ENCODE measurements at regions not wholly inside any gene's neighbourhood (a gene's known extent, or its start where the extent isn't known, plus 50 kb on each side); places are given as distances from the start of the nearest gene placed in this dataset.

GRCh38 chr18:45231617-45232016 is 383.7 kb upstream of the SLC14A2 start:
- no peak for DNase-seq

- DNase-seq: no peak
These were observed 383.2 kb upstream of the SLC14A2 start for GRCh38 chr18:45232061-45232460.

- no peak for DNase-seq
These were observed 378.6 kb upstream of the SLC14A2 start for GRCh38 chr18:45236676-45237075.

DNA sequence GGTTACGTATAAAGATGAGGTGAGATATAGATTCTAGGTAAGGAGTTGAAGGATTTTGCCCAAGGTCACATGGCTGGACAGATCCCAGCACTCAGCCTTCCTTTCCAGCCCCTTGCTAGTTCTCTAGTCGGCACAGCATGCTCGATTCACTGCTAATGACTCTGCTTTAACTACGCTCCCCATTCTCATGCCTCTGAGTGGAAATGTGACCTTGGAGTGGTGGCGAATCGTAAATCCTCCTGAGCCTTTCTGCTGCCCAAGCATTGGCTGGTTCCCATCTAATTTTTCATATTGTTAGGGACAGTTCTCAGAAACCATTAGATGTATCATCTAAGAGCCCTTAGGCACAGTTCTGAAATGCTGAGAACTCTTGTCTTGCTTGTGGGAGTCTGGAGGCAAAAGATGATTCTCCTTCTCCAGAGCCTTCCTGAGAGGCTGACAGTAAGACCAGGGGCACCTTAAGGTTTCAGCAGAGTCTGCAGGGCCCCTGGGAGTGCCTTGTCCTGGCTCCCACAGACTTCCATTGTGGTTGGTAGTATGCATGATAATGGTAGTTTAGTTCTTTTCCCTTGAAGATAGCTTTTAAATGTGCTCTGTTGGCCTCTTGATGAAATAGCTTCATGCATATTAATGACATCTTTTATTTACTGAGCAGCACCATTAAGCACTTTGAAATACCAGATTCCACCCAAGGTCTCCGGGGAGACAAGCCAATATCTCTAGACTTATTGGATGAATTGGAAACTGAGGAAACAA is 377.8 kb upstream of the SLC14A2 start:
- no peak for DNase-seq

GRCh38 chr18:45241271-45241670 is 374.0 kb upstream of the SLC14A2 start:
- no peak for DNase-seq

DNA sequence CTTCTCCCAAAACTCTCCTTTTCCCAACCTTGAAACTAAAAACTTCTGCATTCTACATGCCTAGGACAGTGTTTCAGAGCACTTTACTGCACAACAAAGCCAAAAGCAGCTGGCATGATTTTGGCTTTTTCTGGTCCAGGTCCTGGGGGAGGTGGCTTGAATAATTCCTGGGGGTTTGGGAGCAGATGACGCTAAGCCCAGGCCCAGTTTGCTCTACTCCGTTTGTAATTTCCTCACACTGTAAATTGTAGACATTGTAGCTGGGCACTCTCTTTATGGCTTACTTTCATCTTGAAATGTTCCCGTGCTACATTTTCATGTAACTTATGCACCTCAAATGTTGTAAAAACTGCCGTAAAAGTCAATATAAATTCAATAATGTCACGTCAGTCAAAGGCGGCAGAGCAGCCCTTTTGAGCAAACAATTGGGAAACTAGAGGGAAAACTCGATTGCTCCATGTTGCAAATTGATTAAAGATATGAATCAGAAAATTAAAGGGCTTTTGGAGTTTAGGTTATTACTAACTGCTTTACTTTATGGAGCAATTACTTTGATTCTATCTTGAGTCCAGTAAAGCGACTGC is 373.2 kb upstream of the SLC14A2 start:
- DNase-seq: no peak

- no peak for DNase-seq
These were observed 371.8 kb upstream of the SLC14A2 start for GRCh38 chr18:45243340-45244110.

GRCh38 chr18:45245091-45245511 is 370.2 kb upstream of the SLC14A2 start:
- peak; percentile 13 for DNase-seq

- DNase-seq: no peak
These were observed 366.9 kb upstream of the SLC14A2 start for GRCh38 chr18:45248240-45248903.

- DNase-seq: no peak
These were observed 366.0 kb upstream of the SLC14A2 start for GRCh38 chr18:45249246-45249661.

DNA sequence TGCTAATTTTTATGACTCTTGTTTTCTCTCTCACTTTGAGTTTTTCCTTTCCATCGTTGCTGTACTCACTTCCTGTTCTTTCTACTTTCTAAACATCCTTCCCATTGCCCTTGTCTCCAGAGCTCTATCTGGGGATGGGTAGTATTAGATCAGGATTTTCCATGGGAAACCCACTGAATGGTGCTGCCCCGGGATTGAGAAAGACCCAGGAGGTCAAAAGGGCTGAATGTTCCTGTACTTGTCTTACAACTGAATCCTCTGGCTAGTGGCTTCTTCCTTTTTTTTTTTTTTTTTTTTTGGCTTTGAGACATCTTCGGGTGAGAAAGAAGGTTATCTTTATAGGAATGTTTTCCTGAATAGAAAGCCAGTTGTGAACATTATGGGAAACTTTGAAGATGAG is 364.8 kb upstream of the SLC14A2 start:
- DNase-seq: no peak

- no peak for DNase-seq
These were observed 364.0 kb upstream of the SLC14A2 start for GRCh38 chr18:45251236-45251635.

DNA sequence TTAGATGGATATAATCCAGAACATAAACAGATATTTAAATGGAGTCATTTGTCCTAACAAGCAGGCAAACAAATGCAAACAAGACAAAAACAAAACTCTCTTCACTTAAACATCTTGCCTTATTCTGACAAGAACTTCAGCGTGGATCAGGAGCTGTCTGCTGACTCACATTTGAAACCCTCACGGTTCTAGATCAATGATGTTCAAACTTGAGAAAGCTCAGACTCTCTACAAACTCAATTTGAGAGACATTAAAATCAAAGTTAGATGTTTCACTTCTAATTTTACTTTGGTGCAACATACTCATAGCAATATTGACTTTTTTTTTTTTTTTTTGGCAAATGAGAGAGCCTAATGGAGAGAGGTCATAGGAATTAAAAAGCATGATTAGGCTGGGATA is 362.8 kb upstream of the SLC14A2 start:
- DNase-seq: no peak

DNA sequence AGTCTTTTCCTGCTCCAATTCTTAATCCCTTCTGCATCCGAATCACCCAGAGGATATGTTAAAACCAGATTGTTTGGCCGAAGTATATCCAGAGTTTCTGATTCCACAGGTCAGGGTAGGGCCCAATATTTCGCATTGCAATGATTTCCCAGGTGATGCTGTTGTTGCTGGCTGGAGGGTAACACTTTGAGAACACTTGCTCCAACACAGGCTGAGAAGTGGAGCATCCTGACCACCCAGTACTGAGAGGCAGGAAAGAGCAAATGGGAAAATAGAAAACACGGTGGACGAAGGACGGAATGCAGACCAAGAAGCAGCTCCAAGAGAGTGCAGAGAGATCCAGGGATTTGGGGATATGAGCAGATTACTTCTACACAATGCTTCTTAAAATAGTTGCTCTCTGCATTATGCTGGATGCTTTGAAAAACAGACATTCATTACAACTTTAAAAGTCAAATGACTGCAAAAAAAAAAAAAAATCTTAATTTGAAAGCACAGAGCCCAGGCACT is 362.2 kb upstream of the SLC14A2 start:
- DNase-seq: no peak

GRCh38 chr18:45253973-45254708 is 361.1 kb upstream of the SLC14A2 start:
- no peak for DNase-seq

DNA sequence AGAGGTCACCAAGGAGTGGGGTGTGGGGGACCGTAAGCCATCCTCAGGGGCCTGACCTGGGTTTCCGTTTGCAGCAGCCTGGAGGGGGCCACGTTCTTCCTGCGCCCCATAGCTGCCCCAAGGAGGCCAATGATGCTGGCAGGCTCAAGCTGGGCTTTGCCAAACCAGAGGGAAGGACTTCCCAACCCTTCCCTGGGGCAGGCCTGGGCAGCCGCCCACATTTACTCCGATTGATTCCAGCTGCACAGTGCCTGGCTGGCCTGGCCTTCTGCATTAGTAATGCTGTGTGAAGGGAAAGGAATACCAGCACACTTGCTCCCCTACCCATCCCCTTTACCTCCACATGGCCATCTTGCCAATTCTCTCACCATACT is 360.6 kb upstream of the SLC14A2 start:
- no peak for DNase-seq

DNA sequence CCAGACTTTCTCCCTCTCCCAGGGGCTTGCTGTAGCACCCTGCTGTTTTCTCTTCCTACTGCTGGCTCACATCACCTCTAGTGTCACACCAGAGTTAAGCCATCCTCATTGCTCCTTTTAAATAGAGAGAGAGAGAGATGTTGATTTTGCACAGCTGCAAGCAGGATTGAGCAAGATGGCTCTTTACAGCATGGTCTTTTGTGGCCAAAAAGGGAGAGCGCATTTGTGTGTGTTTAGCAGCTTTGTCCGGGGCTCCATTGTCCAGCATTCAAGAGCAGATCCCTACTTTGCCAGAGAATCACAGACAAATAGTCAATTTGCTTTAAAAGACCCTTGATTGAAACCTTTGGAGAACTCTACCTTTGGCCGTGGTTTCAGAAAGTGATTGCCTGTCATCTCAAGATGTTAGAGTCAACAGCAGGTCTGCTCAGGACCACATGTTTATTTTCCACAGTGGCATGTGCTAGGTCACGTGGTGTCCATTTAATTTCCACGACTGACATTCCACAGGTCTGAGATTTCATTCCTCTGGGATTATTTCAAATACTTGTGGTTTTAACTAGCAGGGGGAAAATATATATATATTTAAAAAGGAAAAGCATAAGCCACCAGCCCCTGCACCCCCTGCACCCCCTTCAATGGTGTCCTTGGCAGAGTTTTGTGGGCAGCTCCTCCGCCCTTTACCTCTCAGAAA is 359.9 kb upstream of the SLC14A2 start:
- peak; percentile 69 for DNase-seq

- DNase-seq: no peak
These were observed 355.2 kb upstream of the SLC14A2 start for GRCh38 chr18:45260125-45260524.

DNA sequence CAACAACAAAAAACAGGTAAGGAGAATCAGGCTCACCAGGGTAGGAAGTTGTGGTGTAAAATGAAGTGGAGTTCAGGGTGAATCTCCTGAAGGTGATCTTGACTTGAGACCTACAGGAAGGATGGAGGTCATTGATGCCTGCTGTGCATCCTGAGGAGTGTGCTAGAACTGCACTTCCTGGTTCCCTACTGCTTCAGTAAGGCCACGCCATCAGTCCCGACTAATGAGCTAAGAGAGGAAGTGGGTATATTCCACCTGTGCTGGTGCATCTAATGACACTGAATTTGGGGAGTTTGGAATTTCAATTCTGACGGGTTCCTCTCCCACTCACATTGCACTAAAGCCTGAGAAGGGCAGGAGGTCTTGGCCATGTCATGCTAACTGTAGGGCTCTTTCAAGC is 349.3 kb upstream of the SLC14A2 start:
- no peak for DNase-seq

DNA sequence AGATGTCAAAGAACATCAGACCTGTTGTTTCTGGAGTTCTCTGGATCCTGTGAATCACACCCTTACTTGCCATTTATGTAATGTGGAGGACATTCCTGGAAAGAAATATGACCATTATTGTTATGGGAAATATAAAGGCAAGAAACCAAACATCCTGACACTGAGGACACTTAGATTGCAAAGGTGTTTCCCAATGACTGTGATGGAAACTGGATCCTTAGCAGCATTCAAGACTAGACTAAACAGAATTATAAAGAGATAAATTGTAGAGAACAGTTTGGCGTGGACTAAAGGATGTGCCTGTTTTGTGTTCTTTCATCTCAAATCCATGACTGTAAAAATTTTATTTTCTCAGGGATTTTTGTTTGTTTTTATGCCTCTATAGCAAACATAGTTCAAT is 347.7 kb upstream of the SLC14A2 start:
- no peak for DNase-seq

DNA sequence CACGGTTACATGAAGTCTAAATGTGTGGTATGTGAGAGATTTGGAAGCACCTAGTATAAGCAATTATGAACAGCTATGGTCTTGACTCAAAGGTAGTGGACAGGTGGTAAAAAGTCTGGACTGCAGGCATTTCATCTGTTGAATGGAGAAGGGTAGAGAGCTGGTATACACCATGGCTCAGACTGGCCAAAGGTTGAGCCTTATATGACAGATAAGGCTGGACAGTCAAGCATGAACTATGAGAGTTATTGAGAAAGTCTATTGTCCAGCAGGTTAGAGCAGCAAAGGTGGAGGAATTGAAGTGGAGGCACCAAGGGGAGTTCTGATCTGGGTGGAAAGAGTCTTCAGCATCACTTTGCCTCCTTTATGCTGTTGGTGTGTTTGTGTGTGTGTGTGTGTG is 346.7 kb upstream of the SLC14A2 start:
- DNase-seq: no peak

DNA sequence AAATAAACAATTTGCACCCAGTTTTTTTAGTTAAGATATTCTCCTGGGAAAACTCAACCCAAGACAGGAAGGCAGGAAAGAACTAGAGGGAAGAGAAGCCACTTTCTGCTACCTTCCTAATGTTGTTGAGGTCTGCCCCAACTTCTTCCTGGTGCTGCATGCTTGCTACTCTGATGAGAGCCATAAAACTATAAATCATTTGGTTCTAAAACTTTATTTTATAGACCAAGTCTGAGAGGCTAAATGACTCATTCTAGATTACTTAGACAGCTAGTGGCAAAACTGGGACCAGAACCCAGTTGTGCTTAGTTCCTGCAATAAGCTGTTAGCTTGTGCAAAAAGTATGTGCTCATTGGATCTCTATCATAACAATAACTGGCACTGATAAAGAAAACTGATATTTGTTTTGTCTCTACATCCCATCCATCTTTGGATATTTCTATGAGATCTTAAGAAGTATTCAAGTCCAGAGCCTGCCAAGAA is 344.9 kb upstream of the SLC14A2 start:
- no peak for DNase-seq

Data from NCI-H146 (cell line).